GM12878 (cell line): ENCODE measurements at regions not wholly inside any gene's neighbourhood (a gene's known extent, or its start where the extent isn't known, plus 50 kb on each side); places are given as distances from the start of the nearest gene placed in this dataset.

Experiments used
- ATAC-seq: fragments of 200-7000 bp; cut with Tn5 transposase; 3 replicates; pipeline ENCODE4 v1.9.1; 2020; ENCODE audit warnings: mild to moderate bottlenecking, moderate library complexity
- BruUV-seq: library from RNA; stranded (reverse); fragments of 400-500 nt; replicated peaks from 2 replicates; lab custom pipeline; 2021; lab: Mats Ljungman, UMichigan
- CTCF ChIA-PET: fragments of 300-600 bp; sonication (Branson Sonifier 250); formaldehyde crosslinking; extraction: SDS; loops from one replicate; lab custom pipeline; 2021; ENCODE audit warnings: inconsistent platforms; lab: Yijun Ruan, JAX
- POLR2A ChIA-PET: fragments of 350-600 bp; formaldehyde crosslinking; extraction: SDS; loops from one replicate; lab custom pipeline; 2021; ENCODE audit warnings: inconsistent platforms; lab: Charles Lee
- RAD21 ChIA-PET: fragments of 300-600 bp; sonication (Branson Sonifier 250); formaldehyde crosslinking; loops from one replicate; lab custom pipeline; 2023; ENCODE audit warnings: antibody characterized with exemption; ENCODE audit not compliant: unreplicated experiment; lab: Charles Lee
- SMC1A ChIA-PET: fragments of 300-600 bp; sonication (Branson Sonifier 250); formaldehyde crosslinking; loops from one replicate; lab custom pipeline; 2023; ENCODE audit not compliant: unreplicated experiment, uncharacterized antibody; lab: Charles Lee
- DNase-seq: peaks from one replicate; pipeline ENCODE4 v3.0.0-alpha.2; 2011; ENCODE audit warnings: low read depth, low spot score
- FAIRE-seq: peaks from 3 replicates; lab custom pipeline; 2011; peaks lifted over from hg19 to GRCh38; lab: Jason Lieb, UNC
- H2AFZ ChIP-seq: 2 replicates; pipeline ENCODE4 v1.6.0; 2011; ENCODE audit warnings: low read depth, low read length, control low read depth; ENCODE audit not compliant: control insufficient read depth
- H3K27ac ChIP-seq: 2 replicates; pipeline ENCODE4 v1.5.1; 2011; ENCODE audit warnings: control low read depth; ENCODE audit not compliant: control insufficient read depth, insufficient read depth
- H3K27me3 ChIP-seq, 2 experiments: replicated peaks in 1 of 2; 2 replicates each; pipeline versions ENCODE4 v1.6.0 to v1.6.1; 2011; ENCODE audit warnings: low read length in 1 of 2; ENCODE audit not compliant: control insufficient read depth in 2 of 2, insufficient read depth in 2 of 2
- H3K36me3 ChIP-seq, 2 experiments: 2 replicates each; pipeline ENCODE4 v1.5.1; 2011; ENCODE audit warnings: low read length in 1 of 2; ENCODE audit not compliant: control insufficient read depth in 2 of 2, insufficient read depth in 2 of 2
- H3K4me1 ChIP-seq: 2 replicates; pipeline ENCODE4 v1.6.1; 2011; ENCODE audit warnings: mild to moderate bottlenecking, low read length, moderate library complexity, mixed read lengths; ENCODE audit not compliant: control insufficient read depth, insufficient read depth
- H3K4me2 ChIP-seq: 2 replicates; pipeline ENCODE4 v1.6.0; 2011; ENCODE audit warnings: control low read depth; ENCODE audit not compliant: control insufficient read depth, insufficient read depth
- H3K4me3 ChIP-seq: fragments of 200-600 bp; sonication (generic); 2 replicates; pipeline ENCODE4 v1.5.1; 2016
- H3K79me2 ChIP-seq: 2 replicates; pipeline ENCODE4 v1.6.0; 2011; ENCODE audit warnings: low read length; ENCODE audit not compliant: control insufficient read depth, insufficient read depth
- H3K9ac ChIP-seq: 2 replicates; pipeline ENCODE4 v1.8.0; 2011; ENCODE audit warnings: low read length, control low read depth, mixed read lengths; ENCODE audit not compliant: control insufficient read depth, insufficient read depth
- H3K9me3 ChIP-seq: replicated peaks from 3 replicates; pipeline ENCODE4 v1.5.1; 2011; ENCODE audit warnings: mild to moderate bottlenecking, low read length; ENCODE audit not compliant: control insufficient read depth, insufficient read depth
- H4K20me1 ChIP-seq: 2 replicates; pipeline ENCODE4 v1.6.0; 2011; ENCODE audit not compliant: control insufficient read depth, insufficient read depth
- GATAD2B ChIP-seq: fragments of 450-650 bp; conservative IDR thresholded peaks from 2 replicates; pipeline ENCODE4 v1.6.1; 2017; ENCODE audit warnings: low read depth, mild to moderate bottlenecking, moderate library complexity
- MYB ChIP-seq: fragments of 150-350 bp; IDR thresholded peaks from 2 replicates; pipeline ENCODE4 v1.6.1; 2014; ENCODE audit warnings: mild to moderate bottlenecking, low read depth, low read length, borderline replicate concordance
- NR2C1 ChIP-seq: fragments of 450-650 bp; IDR thresholded peaks from 2 replicates; pipeline ENCODE4 v1.6.1; 2017; ENCODE audit warnings: antibody characterized with exemption, mild to moderate bottlenecking, moderate library complexity
- RAD51 ChIP-seq: fragments of 450-650 bp; IDR thresholded peaks from 2 replicates; pipeline ENCODE4 v1.6.1; 2016; ENCODE audit warnings: moderate library complexity, mild to moderate bottlenecking, inconsistent platforms
- SRF ChIP-seq, 2 experiments: IDR thresholded peaks; 2 replicates each; pipeline ENCODE4 v1.6.1; 2011; ENCODE audit warnings: low read depth in 2 of 2, low read length in 2 of 2, mild to moderate bottlenecking in 1 of 2, moderate library complexity in 1 of 2
- YBX1 ChIP-seq: fragments of 450-650 bp; IDR thresholded peaks from 2 replicates; pipeline ENCODE4 v1.6.1; 2016; ENCODE audit warnings: antibody characterized with exemption
- ZBTB40 ChIP-seq: fragments of 450-650 bp; IDR thresholded peaks from 2 replicates; pipeline ENCODE4 v1.6.1; 2016; ENCODE audit warnings: mild to moderate bottlenecking, moderate library complexity, borderline replicate concordance
- WGBS: methylation state at CpG from one replicate; pipeline ENCODE4 v1.1.6; 2016; ENCODE audit warnings: low lambda C conversion rate; ENCODE audit not compliant: insufficient replicate concordance, insufficient coverage; ENCODE audit errors: missing lambda C conversion rate; 5-methylcytosine and 5-hydroxymethylcytosine counted together
- in situ Hi-C: fragments of 300-500 bp; cut with MboI; formaldehyde crosslinking; loops from 9 replicates; pipeline ENCODE4 v1.14.3; 2018; ENCODE audit warnings: mixed read lengths
- intact Hi-C: fragments of 100-400 bp; cut with micrococcal nuclease; formaldehyde crosslinking; loops from one replicate; pipeline ENCODE4 v1.14.2; 2022; ENCODE audit not compliant: unreplicated experiment
- TF ChIP-seq, protein P1 (sequence below): fragments of 450-650 bp; IDR thresholded peaks from 2 replicates; pipeline ENCODE4 v1.6.1; 2017; ENCODE audit warnings: mild to moderate bottlenecking, low read depth, inconsistent platforms; ENCODE audit not compliant: poor library complexity, severe bottlenecking
- TF ChIP-seq, protein P2 (sequence below): IDR thresholded peaks from 2 replicates; pipeline ENCODE4 v1.6.1; 2011; ENCODE audit warnings: borderline replicate concordance, low read depth, mild to moderate bottlenecking, moderate library complexity, low read length; ENCODE audit not compliant: insufficient read depth, poor library complexity, severe bottlenecking
- TF ChIP-seq, protein P3 (sequence below): IDR thresholded peaks from 2 replicates; pipeline ENCODE4 v1.6.1; 2012; ENCODE audit warnings: low read depth, low read length, improper control_type of control experiment
- TF ChIP-seq, protein P4 (sequence below): fragments of 450-650 bp; IDR thresholded peaks from 2 replicates; pipeline ENCODE4 v1.6.1; 2017; ENCODE audit warnings: low read depth, mild to moderate bottlenecking, moderate library complexity

- TF ChIP-seq, protein P1, sequence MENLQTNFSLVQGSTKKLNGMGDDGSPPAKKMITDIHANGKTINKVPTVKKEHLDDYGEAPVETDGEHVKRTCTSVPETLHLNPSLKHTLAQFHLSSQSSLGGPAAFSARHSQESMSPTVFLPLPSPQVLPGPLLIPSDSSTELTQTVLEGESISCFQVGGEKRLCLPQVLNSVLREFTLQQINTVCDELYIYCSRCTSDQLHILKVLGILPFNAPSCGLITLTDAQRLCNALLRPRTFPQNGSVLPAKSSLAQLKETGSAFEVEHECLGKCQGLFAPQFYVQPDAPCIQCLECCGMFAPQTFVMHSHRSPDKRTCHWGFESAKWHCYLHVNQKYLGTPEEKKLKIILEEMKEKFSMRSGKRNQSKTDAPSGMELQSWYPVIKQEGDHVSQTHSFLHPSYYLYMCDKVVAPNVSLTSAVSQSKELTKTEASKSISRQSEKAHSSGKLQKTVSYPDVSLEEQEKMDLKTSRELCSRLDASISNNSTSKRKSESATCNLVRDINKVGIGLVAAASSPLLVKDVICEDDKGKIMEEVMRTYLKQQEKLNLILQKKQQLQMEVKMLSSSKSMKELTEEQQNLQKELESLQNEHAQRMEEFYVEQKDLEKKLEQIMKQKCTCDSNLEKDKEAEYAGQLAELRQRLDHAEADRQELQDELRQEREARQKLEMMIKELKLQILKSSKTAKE, result no peak
- TF ChIP-seq, all 136 proteins: peak for 0
Observed at GRCh38 chr1:58866578-58866977, 82.7 kb upstream of the JUN start (continued).

DNA sequence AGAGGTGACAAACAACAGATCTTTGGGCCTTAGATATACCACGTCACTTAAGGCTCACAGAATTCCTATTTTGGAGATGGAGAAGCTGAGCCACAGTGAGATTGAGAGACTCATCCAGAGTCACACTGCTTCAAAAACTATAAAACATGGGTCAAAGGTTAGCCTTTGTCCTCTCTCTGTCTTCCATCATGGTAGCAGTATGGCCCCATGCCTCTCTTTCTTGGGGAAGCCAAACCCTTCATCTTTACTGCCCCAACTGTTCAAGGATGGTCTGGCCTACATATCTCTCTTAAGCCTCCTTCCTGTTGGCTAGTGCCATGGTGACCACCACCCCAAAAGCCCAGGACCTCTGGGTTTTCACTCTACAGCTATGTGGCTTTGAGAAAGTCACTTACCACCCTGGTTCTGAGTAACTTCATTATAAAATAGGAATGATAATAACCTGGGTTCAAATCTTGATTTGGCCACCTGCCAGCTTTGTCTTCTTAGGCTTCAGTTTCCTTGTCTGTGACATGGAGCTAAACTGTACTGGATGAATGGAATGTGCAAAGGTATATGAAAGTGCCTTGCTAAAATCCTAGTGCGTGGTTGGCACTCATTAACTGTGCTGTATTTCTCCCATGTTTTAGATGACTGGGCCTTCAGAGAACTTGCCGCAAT is 85.9 kb upstream of the JUN start:
- no peak overlapping the region for H3K27ac ChIP-seq
- ChIA-PET CTCF (no interaction called here), POLR2A (no interaction called here), RAD21 (interaction anchor here (0.6 kb wide), 1 partner anchor 381 kb away, joined by 3 read pairs; no protein-coding TSS in a partner anchor), SMC1A (no interaction called here)
- no peaks in the 10 kb centered on the region for H3K79me2 ChIP-seq
- ATAC-seq, result no peak
- H3K36me3 ChIP-seq, result no peaks in the 10 kb centered on the region
- no peaks in the 10 kb centered on the region for H4K20me1 ChIP-seq
- intact Hi-C loops, result no loop called here
- WGBS, result 96% methylated on average over 3 of the region's 3 CpGs
- no peak overlapping the region for H3K9ac ChIP-seq
- H2AFZ ChIP-seq, result no peak overlapping the region
- no TSS peak for BruUV-seq
- no peaks in the 10 kb centered on the region for H3K9me3 ChIP-seq
- H3K27me3 ChIP-seq, result no peaks in the 10 kb centered on the region
- no peak overlapping the region for H3K4me2 ChIP-seq
- in situ Hi-C loops, result no loop called here
- DNase-seq, result no peak
- FAIRE-seq, result no peak
- no peak overlapping the region for H3K4me3 ChIP-seq
- H3K4me1 ChIP-seq, result no peaks in the 10 kb centered on the region
- TF ChIP-seq RAD51 (no peak), NR2C1 (no peak), YBX1 (no peak), SRF (IDR thresholded peaks at IDR 0.05; ENCODE audit: low read depth in 2 of 2, low read length in 2 of 2) (no peak), MYB (no peak), GATAD2B (no peak), ZBTB40 (no peak)
- TF ChIP-seq, protein P2, sequence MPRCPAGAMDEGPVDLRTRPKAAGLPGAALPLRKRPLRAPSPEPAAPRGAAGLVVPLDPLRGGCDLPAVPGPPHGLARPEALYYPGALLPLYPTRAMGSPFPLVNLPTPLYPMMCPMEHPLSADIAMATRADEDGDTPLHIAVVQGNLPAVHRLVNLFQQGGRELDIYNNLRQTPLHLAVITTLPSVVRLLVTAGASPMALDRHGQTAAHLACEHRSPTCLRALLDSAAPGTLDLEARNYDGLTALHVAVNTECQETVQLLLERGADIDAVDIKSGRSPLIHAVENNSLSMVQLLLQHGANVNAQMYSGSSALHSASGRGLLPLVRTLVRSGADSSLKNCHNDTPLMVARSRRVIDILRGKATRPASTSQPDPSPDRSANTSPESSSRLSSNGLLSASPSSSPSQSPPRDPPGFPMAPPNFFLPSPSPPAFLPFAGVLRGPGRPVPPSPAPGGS, result no peak
- TF ChIP-seq, protein P3, sequence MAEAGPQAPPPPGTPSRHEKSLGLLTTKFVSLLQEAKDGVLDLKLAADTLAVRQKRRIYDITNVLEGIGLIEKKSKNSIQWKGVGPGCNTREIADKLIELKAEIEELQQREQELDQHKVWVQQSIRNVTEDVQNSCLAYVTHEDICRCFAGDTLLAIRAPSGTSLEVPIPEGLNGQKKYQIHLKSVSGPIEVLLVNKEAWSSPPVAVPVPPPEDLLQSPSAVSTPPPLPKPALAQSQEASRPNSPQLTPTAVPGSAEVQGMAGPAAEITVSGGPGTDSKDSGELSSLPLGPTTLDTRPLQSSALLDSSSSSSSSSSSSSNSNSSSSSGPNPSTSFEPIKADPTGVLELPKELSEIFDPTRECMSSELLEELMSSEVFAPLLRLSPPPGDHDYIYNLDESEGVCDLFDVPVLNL, result no peak
- TF ChIP-seq, protein P4, sequence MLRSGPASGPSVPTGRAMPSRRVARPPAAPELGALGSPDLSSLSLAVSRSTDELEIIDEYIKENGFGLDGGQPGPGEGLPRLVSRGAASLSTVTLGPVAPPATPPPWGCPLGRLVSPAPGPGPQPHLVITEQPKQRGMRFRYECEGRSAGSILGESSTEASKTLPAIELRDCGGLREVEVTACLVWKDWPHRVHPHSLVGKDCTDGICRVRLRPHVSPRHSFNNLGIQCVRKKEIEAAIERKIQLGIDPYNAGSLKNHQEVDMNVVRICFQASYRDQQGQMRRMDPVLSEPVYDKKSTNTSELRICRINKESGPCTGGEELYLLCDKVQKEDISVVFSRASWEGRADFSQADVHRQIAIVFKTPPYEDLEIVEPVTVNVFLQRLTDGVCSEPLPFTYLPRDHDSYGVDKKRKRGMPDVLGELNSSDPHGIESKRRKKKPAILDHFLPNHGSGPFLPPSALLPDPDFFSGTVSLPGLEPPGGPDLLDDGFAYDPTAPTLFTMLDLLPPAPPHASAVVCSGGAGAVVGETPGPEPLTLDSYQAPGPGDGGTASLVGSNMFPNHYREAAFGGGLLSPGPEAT, result no peak
